ENCODE measurements at regions not wholly inside any gene's neighbourhood (a gene's known extent, or its start where the extent isn't known, plus 50 kb on each side); places are given as distances from the start of the nearest gene placed in this dataset.

GRCh38 chr22:19621373-19622060 lies 92.8 kb upstream of the SEPTIN5 start:
- no peak for DNase-seq

DNA sequence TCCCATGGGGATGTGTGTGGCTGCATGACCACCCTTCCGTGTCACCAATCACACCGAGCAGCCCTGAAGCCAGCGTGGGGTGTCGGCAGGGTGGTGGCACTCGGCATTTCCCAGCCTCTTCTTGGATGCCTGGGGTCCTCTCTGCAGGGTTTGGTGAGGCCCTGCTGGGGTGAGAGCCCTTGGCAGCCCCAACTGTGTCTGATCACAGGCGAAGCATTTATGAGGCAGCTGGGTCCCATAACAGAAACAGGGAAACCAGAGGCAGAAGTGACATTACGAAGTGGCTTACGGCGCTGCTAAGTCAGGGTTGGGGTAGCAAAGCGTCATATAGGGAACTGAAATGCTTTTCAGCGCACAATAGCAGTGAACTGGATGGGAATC lies 92.3 kb upstream of the SEPTIN5 start:
- no peak for DNase-seq

- no peak for DNase-seq
Measured at GRCh38 chr22:19625331-19626041, 88.8 kb upstream of the SEPTIN5 start.

DNA sequence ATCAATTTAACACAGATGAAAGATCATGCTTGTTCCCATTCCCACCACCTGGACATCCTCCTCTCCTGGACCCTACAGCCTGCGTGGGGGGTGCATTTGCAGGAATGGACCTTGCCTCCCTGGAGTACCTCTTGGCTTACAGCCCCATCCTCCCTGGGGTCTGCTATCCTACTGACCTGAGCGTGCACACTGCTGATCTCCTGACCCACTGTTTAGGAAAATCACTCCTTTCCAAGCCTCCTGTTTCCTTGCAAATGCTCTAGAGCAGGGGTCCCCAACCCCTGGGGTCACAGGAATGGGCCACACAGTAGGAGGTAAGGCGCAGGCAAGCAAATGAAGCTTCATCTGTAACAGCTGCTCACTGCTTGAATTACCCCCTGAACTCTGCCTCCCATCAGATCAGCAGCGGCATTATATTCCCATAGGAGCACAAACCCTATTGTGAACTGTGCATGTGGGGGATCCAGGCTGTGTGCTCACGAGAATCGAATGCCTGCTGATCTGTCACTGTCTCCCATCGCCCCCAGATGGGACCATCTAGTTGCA lies 88.2 kb upstream of the SEPTIN5 start:
- no peak for DNase-seq

GRCh38 chr22:19626666-19627065 lies 87.6 kb upstream of the SEPTIN5 start:
- no peak for DNase-seq

DNA sequence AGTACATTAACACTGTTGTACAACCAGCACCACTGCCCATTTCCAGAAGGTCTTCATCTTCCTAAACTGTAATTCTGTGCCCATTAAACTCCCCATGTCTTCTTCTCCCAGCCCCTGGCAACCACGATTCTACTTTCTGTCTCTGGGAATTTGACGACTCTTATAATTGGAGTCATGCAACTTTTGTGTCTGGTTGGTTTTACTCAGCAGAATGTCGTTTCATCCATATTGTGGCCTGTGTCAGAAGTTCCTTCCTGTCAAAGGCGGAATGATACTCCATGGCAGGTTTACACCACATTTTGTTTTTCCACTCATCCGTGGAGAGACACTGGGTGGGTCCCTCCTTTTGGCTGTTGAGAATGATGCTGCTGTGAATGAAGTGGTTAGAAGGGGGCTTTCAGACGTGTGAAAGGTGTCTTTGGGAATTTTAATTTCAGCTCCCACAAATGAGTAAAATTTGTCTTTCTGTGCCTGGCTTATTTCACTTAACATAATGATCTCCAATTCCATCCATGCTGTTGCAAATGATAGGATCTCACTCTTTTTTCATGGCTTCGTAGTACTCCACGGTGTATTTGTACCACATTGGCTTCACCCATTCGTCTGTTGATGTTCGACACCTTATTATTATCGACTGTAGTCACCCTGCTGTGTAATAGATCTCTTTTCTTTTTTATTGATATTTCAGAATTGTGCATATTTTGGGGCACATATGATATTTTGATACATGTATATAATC lies 86.1 kb upstream of the SEPTIN5 start:
- no peak for DNase-seq

- DNase-seq = no peak
Measured at GRCh38 chr22:19629331-19629719, 85.0 kb upstream of the SEPTIN5 start.

- DNase-seq = peak; percentile 82
Measured at GRCh38 chr22:19629720-19630419, 84.4 kb upstream of the SEPTIN5 start.

DNA sequence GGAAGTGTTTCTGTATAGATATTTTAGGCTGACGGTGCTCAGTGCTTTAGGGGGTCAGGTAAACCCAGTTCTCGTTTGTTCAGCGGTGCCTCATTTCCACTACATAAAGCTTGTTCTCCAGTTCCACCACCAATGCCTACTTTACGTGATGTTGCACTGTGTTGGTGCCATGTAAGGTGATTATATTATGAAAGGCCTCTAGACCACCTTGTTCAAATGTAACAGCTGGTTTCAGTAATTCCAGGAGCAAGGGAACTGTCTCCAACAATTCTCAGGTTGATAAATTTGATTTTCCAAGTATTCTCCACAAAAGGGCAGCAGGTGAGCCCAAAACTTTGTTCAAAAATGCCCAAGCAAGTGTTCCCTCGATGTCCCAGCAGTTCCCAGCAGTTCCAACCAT lies 83.7 kb upstream of the SEPTIN5 start:
- no peak for DNase-seq

DNA sequence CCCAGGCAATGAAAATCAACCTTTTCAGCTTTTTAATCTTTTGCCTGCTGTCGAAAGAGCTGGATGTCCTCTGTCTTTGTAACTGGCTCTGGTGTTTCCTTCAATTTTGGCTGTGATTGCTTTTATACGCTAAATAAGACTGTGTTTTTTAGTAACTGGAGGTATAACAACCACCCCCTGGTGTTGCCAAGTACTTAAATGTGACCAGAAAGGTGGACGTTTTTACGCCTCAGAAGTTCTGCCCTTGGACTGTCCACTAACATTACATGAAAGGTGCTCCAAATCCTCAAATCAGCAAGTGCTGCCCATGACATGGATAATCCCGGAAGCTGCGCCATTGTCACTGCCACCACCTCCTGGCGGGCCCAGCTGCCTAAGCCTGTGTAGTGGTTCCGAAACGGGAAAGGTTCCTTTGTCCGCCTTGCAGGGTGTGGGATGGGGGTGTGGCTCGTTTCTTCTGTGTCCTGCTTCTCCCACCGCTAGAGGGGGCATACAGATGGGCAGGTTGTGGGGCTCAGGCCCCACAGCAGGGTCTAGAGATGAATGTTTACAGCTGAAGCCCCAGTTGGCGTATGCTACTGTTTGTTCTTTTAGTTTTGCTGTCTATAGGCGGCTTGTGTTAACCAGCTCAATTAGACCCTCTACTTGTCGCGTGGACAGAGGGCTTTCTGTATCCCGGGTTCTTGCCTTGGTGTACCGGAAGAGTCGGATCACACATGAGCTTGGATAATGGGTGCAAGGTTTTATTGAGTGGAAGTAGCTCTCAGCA lies 82.2 kb upstream of the SEPTIN5 start:
- DNase-seq = no peak

DNA sequence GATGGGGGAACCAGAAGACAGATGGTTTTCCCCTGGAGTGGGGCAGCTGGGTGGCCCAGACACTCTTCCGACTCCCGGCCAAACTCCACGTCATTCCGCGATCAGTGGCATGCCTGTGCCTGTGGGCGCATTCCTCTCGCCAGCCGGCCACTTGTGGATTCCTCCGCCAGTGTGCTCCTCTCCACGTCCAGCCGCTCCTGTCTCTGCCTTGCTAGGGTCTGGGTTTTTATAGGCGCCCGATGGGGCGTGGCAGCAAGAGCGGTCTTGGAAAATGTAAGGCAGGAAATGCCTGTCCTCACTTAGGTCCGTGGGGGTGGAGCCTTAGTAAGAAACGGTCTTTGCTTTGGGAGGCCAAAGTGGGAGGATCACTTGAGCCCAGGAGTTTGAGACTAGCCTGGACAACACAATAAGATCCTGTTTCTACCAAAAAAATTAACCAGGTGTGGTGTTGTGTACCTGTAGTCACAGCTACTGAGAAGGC lies 81.6 kb upstream of the SEPTIN5 start:
- no peak for DNase-seq

DNA sequence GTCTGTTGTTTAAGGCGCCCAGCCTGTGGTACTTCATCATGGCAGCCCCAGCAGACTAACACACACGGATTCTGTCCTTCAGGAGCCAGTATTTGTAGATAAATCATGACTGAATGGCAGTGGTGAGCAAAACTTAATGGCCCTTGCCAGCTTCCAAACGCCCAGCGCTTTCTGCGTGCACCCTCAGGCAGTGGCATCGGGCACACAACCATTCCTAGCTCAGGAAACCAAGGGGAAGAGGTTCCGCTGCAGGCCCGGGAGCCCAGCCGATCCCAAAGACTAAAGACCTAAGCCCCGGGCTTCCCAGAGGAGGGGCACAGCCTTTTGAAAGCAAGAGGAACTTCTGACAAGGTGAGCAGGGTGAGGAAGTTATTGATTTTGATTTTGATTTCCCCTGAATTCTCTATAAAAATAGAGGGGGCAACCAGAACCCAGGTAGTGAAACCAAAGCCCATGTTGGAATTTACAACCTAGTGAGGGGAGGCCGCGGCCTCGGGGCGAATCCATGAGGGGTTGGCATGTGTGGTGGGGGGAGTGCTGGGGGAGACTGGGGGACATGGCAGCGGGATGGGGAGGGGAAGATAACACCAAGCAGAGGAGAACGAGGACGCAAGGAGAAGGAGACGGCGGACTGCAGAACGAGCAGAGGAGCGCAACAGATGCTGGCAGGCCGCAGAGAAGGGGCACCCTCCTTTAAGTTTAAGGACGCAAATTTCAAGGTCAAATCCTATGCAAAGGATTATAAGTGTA lies 79.9 kb upstream of the SEPTIN5 start:
- peak; percentile 20 for DNase-seq

DNA sequence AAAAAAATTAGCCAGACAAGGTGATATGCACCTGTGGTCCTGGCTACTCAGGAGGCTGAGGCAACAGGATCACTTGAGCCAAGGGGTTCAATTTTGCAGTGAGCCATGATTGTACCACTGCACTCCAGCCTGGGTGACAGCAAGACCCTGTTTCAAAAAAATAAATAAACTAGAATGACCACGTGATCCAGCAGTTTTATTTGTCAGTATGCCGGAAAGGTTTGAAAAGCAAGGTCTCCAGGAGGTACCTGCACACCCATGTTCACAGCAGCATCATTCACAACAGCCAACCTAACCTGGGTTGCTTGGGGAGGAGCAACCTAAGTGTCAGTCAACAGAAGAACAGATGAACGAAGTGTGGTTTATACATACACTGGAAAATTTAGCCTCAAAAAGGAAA lies 78.7 kb upstream of the SEPTIN5 start:
- no peak for DNase-seq

DNA sequence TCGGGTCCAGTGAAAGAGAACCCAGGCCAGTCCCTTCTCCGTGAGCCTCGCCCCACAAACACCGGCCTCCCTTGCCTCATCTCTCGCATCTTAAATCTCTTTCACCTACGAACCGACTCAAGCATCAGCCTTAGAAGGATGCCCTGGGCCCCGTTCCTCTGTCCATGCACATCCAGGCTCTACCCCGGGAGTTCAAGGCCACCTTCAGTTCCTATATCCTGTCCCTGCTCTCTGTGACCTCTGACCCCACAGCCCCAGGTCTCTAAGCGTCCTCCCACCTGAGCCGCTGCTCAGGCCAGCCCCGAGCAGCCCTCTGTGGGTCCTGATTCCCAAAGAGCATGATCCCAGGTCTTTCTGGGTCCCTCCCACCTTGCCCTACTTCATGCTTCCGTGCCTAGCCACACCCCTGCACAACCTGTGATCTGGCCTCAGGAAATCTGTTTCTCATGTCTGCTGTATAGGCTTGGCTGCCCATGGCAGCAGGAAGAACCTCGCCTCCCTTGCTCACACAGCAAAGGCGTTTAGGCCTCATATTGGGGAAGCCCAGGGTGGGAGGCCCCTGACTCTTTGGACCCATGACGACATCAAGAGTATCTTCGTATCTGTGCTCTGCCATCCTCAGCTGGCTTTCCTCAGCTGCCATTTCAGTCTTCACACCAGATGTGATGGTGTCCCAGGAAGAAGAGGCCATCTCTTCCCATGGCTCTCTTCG lies 77.5 kb upstream of the SEPTIN5 start:
- no peak for DNase-seq

DNA sequence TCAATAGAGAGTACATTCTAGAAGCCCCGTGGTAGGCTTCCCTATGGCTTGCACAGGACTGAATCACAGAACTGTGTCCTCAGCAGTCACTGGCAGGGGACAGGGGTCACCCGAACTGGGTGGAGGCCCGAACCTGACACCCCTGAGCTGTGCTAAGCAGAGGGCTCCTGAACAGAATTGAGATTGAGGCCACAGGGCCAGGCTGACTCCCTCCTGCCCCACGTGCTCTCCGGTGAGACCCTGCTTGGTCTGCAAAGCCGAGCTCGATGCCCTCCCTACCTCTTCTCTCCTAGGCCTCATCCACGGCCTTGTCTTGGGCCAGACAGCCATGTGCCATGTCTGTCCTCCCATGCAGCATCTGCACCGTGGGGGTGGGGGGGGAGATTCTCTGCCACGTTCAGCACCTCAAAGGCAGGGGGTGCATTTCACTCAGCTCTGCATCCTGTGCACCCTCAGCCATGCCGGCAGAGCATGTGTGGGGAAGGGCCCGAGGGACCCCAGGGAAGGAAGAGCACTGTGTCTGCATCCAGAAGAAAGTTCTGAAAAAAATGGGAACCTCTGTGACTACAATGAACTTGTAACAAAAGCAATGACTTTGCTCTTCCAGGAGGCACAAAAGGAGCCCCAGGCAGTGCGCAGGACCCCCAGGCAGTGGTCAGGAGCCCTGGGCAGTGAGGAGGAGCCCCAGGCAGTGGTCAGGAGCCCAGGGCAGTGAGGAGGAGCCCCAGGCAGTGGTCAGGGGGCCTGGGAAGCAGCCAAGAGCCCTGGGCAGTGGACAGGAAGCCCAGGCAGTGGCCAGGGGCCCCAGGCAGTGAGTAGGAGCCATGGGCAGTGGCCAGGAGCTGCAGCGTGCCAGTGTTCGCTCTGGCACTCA lies 76.7 kb upstream of the SEPTIN5 start:
- no peak for DNase-seq

GRCh38 chr22:19638282-19639015 lies 75.9 kb upstream of the SEPTIN5 start:
- DNase-seq = no peak

DNA sequence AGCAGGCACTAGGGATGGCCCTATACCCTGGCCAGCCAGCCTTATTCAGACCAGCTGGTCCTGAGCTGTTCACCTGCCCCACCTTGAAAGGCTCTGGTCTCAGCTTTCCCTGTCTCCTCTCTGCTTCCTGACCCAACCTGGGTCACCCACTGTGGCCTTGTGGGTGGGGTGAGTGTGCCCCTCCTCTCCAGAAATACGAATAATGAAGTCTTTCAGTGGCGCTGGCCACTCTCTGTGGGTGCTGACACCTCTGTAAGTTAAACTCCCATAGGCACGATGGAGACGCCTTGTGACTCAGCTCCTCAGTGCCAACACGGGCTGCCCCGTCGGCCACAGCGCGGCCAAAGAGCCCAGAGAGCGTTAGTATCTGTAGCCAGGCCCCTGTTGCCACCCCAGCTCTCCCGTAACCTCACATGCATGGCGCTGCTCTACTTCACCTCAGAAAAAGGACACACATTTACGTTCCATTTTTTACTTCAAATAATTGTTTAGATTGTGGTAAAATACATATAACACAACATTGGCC lies 74.6 kb upstream of the SEPTIN5 start:
- DNase-seq = no peak

DNA sequence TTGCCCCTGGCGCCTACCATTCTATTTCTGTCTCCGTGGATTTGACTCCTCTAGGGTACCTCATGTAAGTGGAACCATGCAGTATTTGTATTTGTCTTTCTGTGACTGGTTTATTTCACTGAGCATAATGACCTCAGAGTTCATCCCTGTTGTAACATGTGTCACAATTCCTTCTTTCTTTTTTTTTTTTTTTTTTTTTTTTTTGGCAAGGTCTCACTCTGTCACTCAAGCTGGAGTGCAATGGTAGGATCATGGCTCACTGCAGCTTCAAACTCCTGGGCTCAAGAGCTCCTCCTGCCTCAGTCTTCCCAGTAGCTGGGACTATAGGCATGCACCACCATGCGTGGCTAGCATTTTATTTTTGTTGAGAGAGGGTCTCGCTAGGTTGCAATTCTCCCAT lies 74.0 kb upstream of the SEPTIN5 start:
- no peak for DNase-seq

Data from left kidney (tissue), 1 donor.